ENCODE measurements at regions not wholly inside any gene's neighbourhood (a gene's known extent, or its start where the extent isn't known, plus 50 kb on each side); places are given as distances from the start of the nearest gene placed in this dataset.

GRCh38 chr16:86682219-86682904 is 104.0 kb downstream of the FOXL1 start:
- WGBS, 2 experiments (ENCODE audit: insufficient coverage in 2 of 2) = 91 to 94% methylated on average over 13 of the region's 14 CpGs
- Histone ChIP-seq H3K36me3 (ENCODE audit: control insufficient read depth, insufficient read depth, low read length) (no peaks in the 10 kb centered on the region), H3K9me3 (ENCODE audit: control insufficient read depth, low read length) (peaks cover 4% of the 10 kb centered on the region), H3K27ac (ENCODE audit: low read depth, low read length, severe bottlenecking) (no peak overlapping the region), H3K4me3 (ENCODE audit: extremely low read depth, insufficient read depth, low read length, poor library complexity, severe bottlenecking) (no peak overlapping the region), H3K4me1 (ENCODE audit: control insufficient read depth, insufficient read depth, low read length, poor library complexity, severe bottlenecking) (peaks cover 16% of the 10 kb centered on the region)

GRCh38 chr16:86683441-86684194 is 105.3 kb downstream of the FOXL1 start:
- WGBS, 2 experiments (ENCODE audit: insufficient coverage in 2 of 2) = 84 to 90% methylated on average over 7 to 8 of the region's 8 CpGs

GRCh38 chr16:86685076-86685475 is 106.7 kb downstream of the FOXL1 start:
- H3K9me3 ChIP-seq (ENCODE audit: control insufficient read depth, low read length) = peaks cover 6% of the 10 kb centered on the region
- WGBS, 2 experiments (ENCODE audit: insufficient coverage in 2 of 2) = 94% methylated on average over 2 of the region's 2 CpGs; no CpG with 5 or more reads in 1 of the 2 experiments
- H3K4me3 ChIP-seq (ENCODE audit: extremely low read depth, insufficient read depth, low read length, poor library complexity, severe bottlenecking) = no peak overlapping the region
- H3K27ac ChIP-seq (ENCODE audit: low read depth, low read length, severe bottlenecking) = no peak overlapping the region
- no peaks in the 10 kb centered on the region for H3K36me3 ChIP-seq (ENCODE audit: control insufficient read depth, insufficient read depth, low read length)
- H3K4me1 ChIP-seq (ENCODE audit: control insufficient read depth, insufficient read depth, low read length, poor library complexity, severe bottlenecking) = peaks cover 16% of the 10 kb centered on the region

More at GRCh38 chr16:86683441-86684194, 105.3 kb downstream of the FOXL1 start:
- peaks cover 16% of the 10 kb centered on the region for H3K4me1 ChIP-seq (ENCODE audit: control insufficient read depth, insufficient read depth, low read length, poor library complexity, severe bottlenecking)
- peaks cover 4% of the 10 kb centered on the region for H3K9me3 ChIP-seq (ENCODE audit: control insufficient read depth, low read length)
- no peak overlapping the region for H3K4me3 ChIP-seq (ENCODE audit: extremely low read depth, insufficient read depth, low read length, poor library complexity, severe bottlenecking)
- H3K36me3 ChIP-seq (ENCODE audit: control insufficient read depth, insufficient read depth, low read length) = no peaks in the 10 kb centered on the region
- H3K27ac ChIP-seq (ENCODE audit: low read depth, low read length, severe bottlenecking) = no peak overlapping the region

- Histone ChIP-seq H3K36me3 (ENCODE audit: control insufficient read depth, insufficient read depth, low read length) (no peaks in the 10 kb centered on the region), H3K4me3 (ENCODE audit: extremely low read depth, insufficient read depth, low read length, poor library complexity, severe bottlenecking) (no peak overlapping the region), H3K9me3 (ENCODE audit: control insufficient read depth, low read length) (peaks cover 6% of the 10 kb centered on the region), H3K27ac (ENCODE audit: low read depth, low read length, severe bottlenecking) (no peak overlapping the region), H3K4me1 (ENCODE audit: control insufficient read depth, insufficient read depth, low read length, poor library complexity, severe bottlenecking) (no peaks in the 10 kb centered on the region)
- 90 to 91% methylated on average over 3 to 4 of the region's 5 CpGs for WGBS, 2 experiments (ENCODE audit: insufficient coverage in 2 of 2)
Observed at GRCh38 chr16:86690970-86691369, 112.6 kb downstream of the FOXL1 start.

GRCh38 chr16:86692426-86692825 is 114.1 kb downstream of the FOXL1 start:
- no peak overlapping the region for H3K27ac ChIP-seq (ENCODE audit: low read depth, low read length, severe bottlenecking)
- H3K36me3 ChIP-seq (ENCODE audit: control insufficient read depth, insufficient read depth, low read length) = no peaks in the 10 kb centered on the region
- H3K9me3 ChIP-seq (ENCODE audit: control insufficient read depth, low read length) = peaks cover 6% of the 10 kb centered on the region
- WGBS, 2 experiments (ENCODE audit: insufficient coverage in 2 of 2) = 75 to 81% methylated on average over 3 to 6 of the region's 10 CpGs
- H3K4me1 ChIP-seq (ENCODE audit: control insufficient read depth, insufficient read depth, low read length, poor library complexity, severe bottlenecking) = no peaks in the 10 kb centered on the region
- no peak overlapping the region for H3K4me3 ChIP-seq (ENCODE audit: extremely low read depth, insufficient read depth, low read length, poor library complexity, severe bottlenecking)

DNA sequence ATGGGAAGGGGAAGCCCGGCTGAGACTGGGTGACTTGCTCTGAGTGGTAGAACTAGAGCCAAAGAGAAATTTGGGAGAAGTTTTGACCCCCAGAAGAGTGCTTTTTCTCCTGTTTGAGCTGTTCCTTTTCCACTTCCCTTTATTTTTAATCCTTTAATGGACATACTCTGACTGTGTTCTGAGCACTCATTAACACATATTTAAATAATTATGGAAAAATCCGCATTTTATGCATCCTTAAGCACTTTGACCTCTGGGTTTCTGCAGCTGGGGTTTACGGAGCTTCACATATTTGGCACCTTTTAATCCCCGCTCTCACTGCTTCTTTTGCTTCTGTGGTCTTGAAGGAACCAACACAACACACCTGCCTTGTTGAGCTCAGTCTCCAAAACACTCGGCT is 114.7 kb downstream of the FOXL1 start:
- Histone ChIP-seq H3K9me3 (ENCODE audit: control insufficient read depth, low read length) (peaks cover 6% of the 10 kb centered on the region), H3K27ac (ENCODE audit: low read depth, low read length, severe bottlenecking) (no peak overlapping the region), H3K4me3 (ENCODE audit: extremely low read depth, insufficient read depth, low read length, poor library complexity, severe bottlenecking) (no peak overlapping the region), H3K36me3 (ENCODE audit: control insufficient read depth, insufficient read depth, low read length) (no peaks in the 10 kb centered on the region), H3K4me1 (ENCODE audit: control insufficient read depth, insufficient read depth, low read length, poor library complexity, severe bottlenecking) (no peaks in the 10 kb centered on the region)
- 65 to 80% methylated on average over 3 of the region's 5 CpGs for WGBS, 2 experiments (ENCODE audit: insufficient coverage in 2 of 2)

- no peak overlapping the region for H3K4me3 ChIP-seq (ENCODE audit: extremely low read depth, insufficient read depth, low read length, poor library complexity, severe bottlenecking)
- H3K9me3 ChIP-seq (ENCODE audit: control insufficient read depth, low read length) = no peaks in the 10 kb centered on the region
- H3K4me1 ChIP-seq (ENCODE audit: control insufficient read depth, insufficient read depth, low read length, poor library complexity, severe bottlenecking) = no peaks in the 10 kb centered on the region
- H3K27ac ChIP-seq (ENCODE audit: low read depth, low read length, severe bottlenecking) = no peak overlapping the region
- no peaks in the 10 kb centered on the region for H3K36me3 ChIP-seq (ENCODE audit: control insufficient read depth, insufficient read depth, low read length)
- WGBS, 2 experiments (ENCODE audit: insufficient coverage in 2 of 2) = no CpG with 5 or more reads among the region's 3 CpGs
Observed at GRCh38 chr16:86697715-86698114, 119.4 kb downstream of the FOXL1 start.

- H3K36me3 ChIP-seq (ENCODE audit: control insufficient read depth, insufficient read depth, low read length) = no peaks in the 10 kb centered on the region
- WGBS, 2 experiments (ENCODE audit: insufficient coverage in 2 of 2) = 93 to 95% methylated on average over 26 to 27 of the region's 28 CpGs
- no peaks in the 10 kb centered on the region for H3K4me1 ChIP-seq (ENCODE audit: control insufficient read depth, insufficient read depth, low read length, poor library complexity, severe bottlenecking)
- peaks cover 1% of the 10 kb centered on the region for H3K9me3 ChIP-seq (ENCODE audit: control insufficient read depth, low read length)
- no peak overlapping the region for H3K4me3 ChIP-seq (ENCODE audit: extremely low read depth, insufficient read depth, low read length, poor library complexity, severe bottlenecking)
- no peak overlapping the region for H3K27ac ChIP-seq (ENCODE audit: low read depth, low read length, severe bottlenecking)
Observed at GRCh38 chr16:86700046-86700945, 121.9 kb downstream of the FOXL1 start.

GRCh38 chr16:86701286-86701975 is 123.1 kb downstream of the FOXL1 start:
- H3K4me3 ChIP-seq (ENCODE audit: extremely low read depth, insufficient read depth, low read length, poor library complexity, severe bottlenecking) = no peak overlapping the region
- H3K4me1 ChIP-seq (ENCODE audit: control insufficient read depth, insufficient read depth, low read length, poor library complexity, severe bottlenecking) = no peaks in the 10 kb centered on the region
- no peak overlapping the region for H3K27ac ChIP-seq (ENCODE audit: low read depth, low read length, severe bottlenecking)
- 92 to 93% methylated on average over 26 to 29 of the region's 30 CpGs for WGBS, 2 experiments (ENCODE audit: insufficient coverage in 2 of 2)
- peaks cover 4% of the 10 kb centered on the region for H3K9me3 ChIP-seq (ENCODE audit: control insufficient read depth, low read length)
- H3K36me3 ChIP-seq (ENCODE audit: control insufficient read depth, insufficient read depth, low read length) = no peaks in the 10 kb centered on the region
